Small intestine (tissue), 7 donors: ENCODE measurements at regions not wholly inside any gene's neighbourhood (a gene's known extent, or its start where the extent isn't known, plus 50 kb on each side); places are given as distances from the start of the nearest gene placed in this dataset.
"Not testable (repeated sequence)": the region's sequence is repeated elsewhere in the genome, so short reads cannot be mapped to it uniquely, and the experiment has no call there.

Experiments used
- DNase-seq, 2 donors: peaks; one replicate each; pipeline versions ENCODE4 v3.0.0 to v3.0.0-alpha.2; 2013
- FAIRE-seq: peaks from 2 replicates; lab custom pipeline; 2012; peaks lifted over from hg19 to GRCh38; lab: Jason Lieb, UNC
- H3K27ac ChIP-seq, 3 donors: one replicate each; pipeline ENCODE4 v1.5.1; 2013; ENCODE audit warnings: low read length in 2 of 3, mild to moderate bottlenecking in 2 of 3, control low read depth in 1 of 3, inconsistent platforms in 1 of 3, low read depth in 1 of 3, moderate library complexity in 1 of 3
- H3K27me3 ChIP-seq, 3 donors: one replicate each; pipeline ENCODE4 v1.6.1; 2013; ENCODE audit warnings: low read length in 3 of 3, inconsistent platforms in 1 of 3; ENCODE audit not compliant: control insufficient read depth in 3 of 3, insufficient read depth in 3 of 3
- H3K36me3 ChIP-seq, 3 donors: one replicate each; pipeline ENCODE4 v1.6.1; 2013; ENCODE audit warnings: low read length in 3 of 3, inconsistent platforms in 1 of 3, low read depth in 1 of 3, mild to moderate bottlenecking in 1 of 3, moderate library complexity in 1 of 3; ENCODE audit not compliant: control insufficient read depth in 3 of 3, insufficient read depth in 2 of 3
- H3K4me1 ChIP-seq, 3 donors: one replicate each; pipeline ENCODE4 v1.6.1; 2013; ENCODE audit warnings: low read length in 2 of 3, inconsistent platforms in 1 of 3, low read depth in 1 of 3, mild to moderate bottlenecking in 1 of 3, moderate library complexity in 1 of 3; ENCODE audit not compliant: control insufficient read depth in 3 of 3, insufficient read depth in 2 of 3
- H3K4me3 ChIP-seq, 3 donors: one replicate each; pipeline ENCODE4 v1.5.1; 2013; ENCODE audit warnings: low read length in 3 of 3, control low read depth in 1 of 3, inconsistent platforms in 1 of 3, low read depth in 1 of 3, mild to moderate bottlenecking in 1 of 3, moderate library complexity in 1 of 3
- H3K9me3 ChIP-seq, 2 donors: one replicate each; pipeline ENCODE4 v1.6.1; 2013; ENCODE audit warnings: low read depth in 1 of 2, low read length in 1 of 2; ENCODE audit not compliant: control insufficient read depth in 2 of 2, insufficient read depth in 1 of 2
- WGBS, 3 donors: extraction: QIAGEN DNeasy Blood & Tissue Kit; methylation state at CpG; one replicate each; pipeline ENCODE4 v1.1.7; 2013; 5-methylcytosine and 5-hydroxymethylcytosine counted together
- donor health status: healthy with polysubstance abuse.
- donor health status: control.
- donor health status: control.
- donor health status: Bipolar disorder and iron deficiency.
- donor health status: healthy.

DNA sequence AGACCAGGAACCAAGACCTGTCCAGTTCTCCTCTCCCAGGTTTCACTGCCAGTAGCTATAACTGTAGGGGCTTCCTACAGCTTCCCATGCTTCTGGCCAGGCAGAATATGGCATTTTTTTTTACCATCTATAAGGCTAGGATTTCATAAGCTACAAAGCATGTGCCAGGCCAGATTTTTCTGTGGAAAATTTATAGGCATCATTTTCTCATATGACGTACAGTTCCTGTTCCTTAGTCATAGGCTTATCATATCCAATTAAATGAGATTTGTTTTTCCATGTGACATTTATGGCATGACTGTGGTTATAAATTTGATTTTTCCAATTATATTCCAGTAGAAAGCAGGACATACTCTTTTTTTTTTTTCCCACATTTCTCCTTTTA is 208.6 kb upstream of the NPY start:
- DNase-seq (peak; percentile 74 to 78), FAIRE-seq (no peak)
- Histone ChIP-seq H3K27ac (peak overlapping the region; percentile 84 to 98 (median 88)), H3K9me3 (peaks cover 0 to 2% of the 10 kb centered on the region in 2 donors), H3K36me3 (no peaks in the 10 kb centered on the region), H3K27me3 (no peaks in the 10 kb centered on the region), H3K4me3 (no peak overlapping the region), H3K4me1 (peaks cover 2 to 13% (median 4%) of the 10 kb centered on the region in 3 donors)
- 8 to 53% (median 34%) methylated on average over 1 of the region's 1 CpG for WGBS, 3 donors

DNA sequence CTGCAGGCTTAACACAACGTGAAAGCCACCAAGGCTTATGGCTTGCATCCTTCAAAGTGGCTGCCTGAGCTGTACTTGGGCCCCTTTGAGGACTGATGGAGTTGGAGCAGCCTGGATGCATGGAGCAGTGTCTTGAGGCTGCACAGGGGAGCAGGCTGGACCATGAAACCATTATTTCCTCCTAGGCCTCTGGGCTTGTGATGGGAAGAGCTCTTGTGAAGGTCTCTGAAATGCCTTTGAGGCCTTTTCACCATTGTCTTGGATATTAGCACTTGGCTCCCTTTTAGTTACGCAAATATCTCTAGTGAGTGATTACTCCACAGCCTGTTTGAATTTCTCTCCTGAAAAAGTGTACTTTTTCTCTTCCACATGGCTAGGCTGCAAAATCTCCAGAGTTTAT is 201.2 kb upstream of the NPY start:
- Histone ChIP-seq H3K4me3 (no peak overlapping the region), H3K36me3 (no peaks in the 10 kb centered on the region), H3K27me3 (no peaks in the 10 kb centered on the region), H3K27ac (no peak overlapping the region), H3K4me1 (no peaks in the 10 kb centered on the region), H3K9me3 (peaks cover 0 to 15% of the 10 kb centered on the region in 2 donors)
- WGBS, 3 donors, result 73 to 82% (median 77%) methylated on average over 2 of the region's 2 CpGs
- no peak for DNase-seq
- FAIRE-seq, result no peak

DNA sequence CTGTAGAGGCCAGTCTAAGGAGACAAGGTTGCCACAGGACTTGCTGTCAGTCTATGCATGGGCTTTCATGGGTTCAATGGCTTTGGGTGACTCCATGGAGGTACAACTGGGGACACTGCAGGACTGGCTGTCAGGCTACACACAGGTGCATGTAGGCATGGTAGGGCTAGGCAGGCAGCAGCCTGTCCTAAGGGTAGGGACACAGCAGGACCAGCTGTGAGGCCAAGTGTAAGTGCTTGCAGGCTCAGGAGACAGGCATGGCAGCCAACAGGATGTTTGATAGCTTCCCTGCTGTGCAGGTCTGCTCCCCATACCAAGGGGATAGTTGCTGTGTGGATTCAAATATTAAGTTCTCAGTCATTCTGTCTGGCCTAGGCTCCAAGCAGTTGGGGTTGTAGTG is 181.0 kb upstream of the NPY start:
- Histone ChIP-seq H3K27ac (no peak overlapping the region), H3K9me3 (peaks cover 0 to 7% of the 10 kb centered on the region in 2 donors), H3K27me3 (no peaks in the 10 kb centered on the region), H3K36me3 (no peaks in the 10 kb centered on the region), H3K4me1 (no peaks in the 10 kb centered on the region), H3K4me3 (no peak overlapping the region)
- DNase-seq, result no peak
- no peak for FAIRE-seq

DNA sequence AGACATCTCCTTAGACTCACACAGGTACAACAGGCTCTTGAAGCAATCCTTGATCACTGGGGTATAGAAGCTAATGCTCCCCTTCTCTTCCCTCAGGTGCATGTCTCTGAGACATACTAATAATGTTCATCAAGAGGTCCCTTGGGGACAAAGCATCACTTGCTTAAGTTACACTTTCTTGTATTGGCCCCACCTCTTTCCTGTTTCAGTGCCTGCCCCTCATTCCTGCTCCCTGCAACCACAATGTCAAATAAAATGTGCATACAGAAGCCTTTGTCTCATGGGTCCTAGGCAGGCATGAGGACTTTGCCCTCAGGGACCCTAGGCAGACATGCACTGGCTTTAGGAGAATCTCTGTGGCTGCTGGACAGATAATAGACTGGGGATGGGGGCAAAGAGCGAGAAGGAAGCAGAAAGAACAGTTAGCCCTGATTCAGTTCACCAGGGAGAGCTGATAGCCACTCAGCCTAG is 175.0 kb upstream of the NPY start:
- Histone ChIP-seq H3K9me3 (no peaks in the 10 kb centered on the region), H3K27me3 (no peaks in the 10 kb centered on the region), H3K4me1 (peaks cover 0 to 16% (median 0%) of the 10 kb centered on the region in 3 donors), H3K27ac (peak overlapping the region in 1 of 3 donors; percentile 54), H3K36me3 (no peaks in the 10 kb centered on the region), H3K4me3 (no peak overlapping the region)
- WGBS, 3 donors, result 70 to 76% (median 71%) methylated on average over 1 of the region's 1 CpG
- peak in 1 of 2 donors; percentile 75 for DNase-seq
- FAIRE-seq, result no peak

DNA sequence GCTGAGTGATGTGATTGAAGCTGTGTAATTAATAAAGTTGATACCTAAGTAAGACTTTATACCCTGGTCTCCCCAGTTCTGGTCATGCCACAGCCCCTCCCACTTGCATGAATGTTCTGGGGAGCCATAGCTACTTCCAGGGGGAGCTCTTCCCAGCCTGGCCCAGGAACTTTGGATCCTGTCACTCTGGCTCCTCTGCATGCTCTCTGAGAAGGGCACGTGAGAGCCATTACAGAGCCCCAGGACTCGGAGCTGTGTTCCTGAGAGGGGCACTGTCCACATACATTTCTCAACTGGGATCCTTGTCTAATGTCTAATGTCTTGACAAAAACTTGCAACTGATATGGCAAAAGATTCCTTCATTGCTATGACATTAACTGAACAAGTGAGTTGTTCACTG is 173.9 kb upstream of the NPY start:
- no peaks in the 10 kb centered on the region for H3K27me3 ChIP-seq
- peak overlapping the region in 1 of 3 donors; percentile 54 for H3K27ac ChIP-seq
- DNase-seq (peak; percentile 24 to 73), FAIRE-seq (no peak)
- H3K36me3 ChIP-seq, result no peaks in the 10 kb centered on the region
- WGBS, 3 donors, result 40 to 60% (median 52%) methylated on average over 2 of the region's 2 CpGs
- no peaks in the 10 kb centered on the region for H3K9me3 ChIP-seq
- no peak overlapping the region for H3K4me3 ChIP-seq
- peaks cover 0 to 16% (median 0%) of the 10 kb centered on the region in 3 donors for H3K4me1 ChIP-seq

DNA sequence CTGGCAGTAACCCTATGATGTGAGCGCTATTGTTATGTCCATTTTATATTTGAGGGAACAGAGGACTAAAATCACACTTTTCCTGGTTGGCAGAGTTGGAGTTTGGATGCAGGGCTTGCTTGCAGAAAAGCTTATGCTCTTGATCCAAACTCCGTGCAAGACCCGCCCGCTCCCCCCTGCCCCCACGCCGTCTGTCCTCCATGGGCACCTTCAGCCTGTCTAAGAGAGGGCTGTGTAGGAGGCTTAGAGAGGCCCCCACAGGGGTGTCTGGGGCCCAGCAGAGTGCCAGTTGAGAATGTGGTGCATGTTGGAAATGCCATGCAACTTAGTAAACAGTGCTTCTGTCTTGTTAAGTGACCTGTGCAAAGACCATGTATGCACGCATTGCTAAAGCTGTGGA is 170.5 kb upstream of the NPY start:
- no peaks in the 10 kb centered on the region for H3K36me3 ChIP-seq
- H3K4me3 ChIP-seq, result no peak overlapping the region
- FAIRE-seq (no peak), DNase-seq (no peak)
- 93 to 94% (median 93%) methylated on average over 7 of the region's 7 CpGs for WGBS, 3 donors
- H3K4me1 ChIP-seq, result peaks cover 0 to 15% (median 0%) of the 10 kb centered on the region in 3 donors
- H3K27ac ChIP-seq, result no peak overlapping the region
- peaks cover 0 to 4% of the 10 kb centered on the region in 2 donors for H3K9me3 ChIP-seq
- no peaks in the 10 kb centered on the region for H3K27me3 ChIP-seq

DNA sequence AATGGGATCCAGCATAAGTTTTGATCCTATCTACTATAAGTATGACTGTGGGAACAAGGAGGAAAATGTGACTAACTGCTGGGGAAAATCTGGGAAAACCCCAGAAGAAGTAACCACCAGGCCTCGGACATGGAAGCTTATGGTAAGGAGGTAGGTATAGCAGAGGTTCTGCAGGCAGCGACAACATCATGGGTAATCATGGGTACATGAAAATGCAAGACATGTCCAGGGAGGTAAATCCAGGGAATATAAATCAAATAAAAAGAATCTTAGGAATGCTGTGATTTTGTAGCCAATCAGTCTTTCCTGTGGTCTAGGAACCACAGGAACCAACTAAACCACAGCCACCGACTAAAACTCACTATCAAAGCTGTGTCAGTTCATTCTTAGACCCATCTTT is 168.3 kb upstream of the NPY start:
- H3K4me1 ChIP-seq, result no peaks in the 10 kb centered on the region
- no peak overlapping the region for H3K27ac ChIP-seq
- peaks cover 0 to 4% of the 10 kb centered on the region in 2 donors for H3K9me3 ChIP-seq
- FAIRE-seq, result no peak
- no peaks in the 10 kb centered on the region for H3K36me3 ChIP-seq
- H3K27me3 ChIP-seq, result no peaks in the 10 kb centered on the region
- H3K4me3 ChIP-seq, result no peak overlapping the region
- DNase-seq, result no peak
- WGBS, 3 donors, result 80 to 89% (median 81%) methylated on average over 3 of the region's 3 CpGs

DNA sequence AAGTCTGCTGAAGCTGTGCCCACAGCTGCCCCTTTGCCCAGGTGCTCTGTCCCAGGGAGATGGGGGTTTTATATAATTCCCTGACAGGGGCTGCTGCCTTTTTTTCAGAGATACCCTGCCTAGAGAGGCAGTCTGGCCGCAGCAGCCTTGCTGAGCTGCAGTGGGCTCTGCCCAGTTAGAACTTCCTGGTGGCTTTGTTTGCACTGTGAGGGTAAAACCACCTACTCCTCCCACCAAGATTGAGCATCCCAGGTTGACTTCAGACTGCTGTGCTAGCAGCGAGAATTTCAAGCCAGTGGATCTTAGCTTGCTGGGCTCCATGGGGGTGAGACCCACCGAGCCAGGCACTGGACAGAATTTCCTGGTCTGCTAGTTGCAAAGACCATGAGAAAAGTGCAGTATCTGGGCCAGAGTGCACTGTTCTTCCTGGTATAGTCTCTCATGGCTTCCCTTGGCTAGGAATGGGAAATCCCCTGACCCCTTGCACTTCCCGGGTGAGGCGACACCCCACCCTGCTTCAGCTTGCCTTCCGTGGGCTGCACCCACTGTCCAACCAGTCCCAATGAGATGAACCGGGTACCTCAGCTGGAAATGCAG is 166.0 kb upstream of the NPY start:
- not testable (repeated sequence) for DNase-seq, H3K4me3 ChIP-seq, H3K27ac ChIP-seq, H3K4me1 ChIP-seq, FAIRE-seq, H3K27me3 ChIP-seq, H3K36me3 ChIP-seq, H3K9me3 ChIP-seq
- WGBS, 3 donors, result 56 to 66% (median 62%) methylated on average over 7 of the region's 7 CpGs

DNA sequence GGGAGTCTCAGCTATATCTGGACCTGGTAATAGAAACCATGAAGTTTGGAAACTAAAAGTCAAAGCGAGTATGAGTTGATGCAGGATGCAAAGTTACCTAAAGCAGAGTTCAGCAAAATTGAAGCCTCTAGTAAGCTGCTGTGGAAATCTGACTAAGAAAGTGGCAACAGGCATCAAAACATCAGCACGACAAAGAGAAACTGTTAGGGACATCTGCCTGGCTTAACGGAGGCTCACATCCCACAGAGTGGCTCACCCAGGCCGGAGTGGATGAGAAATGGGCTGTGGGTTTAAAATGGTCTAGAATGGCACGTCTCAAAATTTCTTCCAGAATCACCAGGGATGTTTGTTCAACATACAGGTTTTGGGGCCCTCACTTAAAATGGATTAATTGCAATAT is 164.1 kb upstream of the NPY start:
- FAIRE-seq (no peak), DNase-seq (no peak)
- H3K9me3 ChIP-seq, result peaks cover 0 to 4% of the 10 kb centered on the region in 2 donors
- H3K4me3 ChIP-seq, result no peak overlapping the region
- WGBS, 3 donors, result 80 to 94% (median 87%) methylated on average over 5 of the region's 5 CpGs
- no peaks in the 10 kb centered on the region for H3K4me1 ChIP-seq
- no peak overlapping the region for H3K27ac ChIP-seq
- H3K36me3 ChIP-seq, result no peaks in the 10 kb centered on the region
- no peaks in the 10 kb centered on the region for H3K27me3 ChIP-seq
